Uterus (tissue), 3 donors: ENCODE measurements at regions not wholly inside any gene's neighbourhood (a gene's known extent, or its start where the extent isn't known, plus 50 kb on each side); places are given as distances from the start of the nearest gene placed in this dataset.

Experiments used
- DNase-seq, 2 donors: peaks; one replicate each; pipeline ENCODE4 v3.0.0-alpha.2; 2019 to 2020
- H3K27ac ChIP-seq, 2 donors: fragments of 200-600 bp; sonication (generic); 1 replicate in 1 of 2; 2 replicates in 1 of 2; pipeline ENCODE4 v1.5.1; 2016 to 2018
- H3K27me3 ChIP-seq, 2 donors: fragments of 200-600 bp; sonication (generic); one replicate each; pipeline ENCODE4 v1.5.1; 2018 to 2019; ENCODE audit warnings: control low read depth in 1 of 2
- H3K36me3 ChIP-seq, 2 donors: fragments of 200-600 bp; sonication (generic); one replicate each; pipeline ENCODE4 v1.5.1; 2019; ENCODE audit warnings: control low read depth in 1 of 2
- H3K4me1 ChIP-seq, 2 donors: fragments of 200-600 bp; sonication (generic); one replicate each; pipeline ENCODE4 v1.5.1; 2018 to 2019; ENCODE audit warnings: control low read depth in 1 of 2
- H3K4me3 ChIP-seq, 2 donors: fragments of 200-600 bp; sonication (generic); 1 replicate in 1 of 2; 2 replicates in 1 of 2; pipeline ENCODE4 v1.5.1; 2018 to 2019; ENCODE audit warnings: mild to moderate bottlenecking in 1 of 2
- H3K9me3 ChIP-seq, 2 donors: fragments of 200-600 bp; sonication (generic); one replicate each; pipeline ENCODE4 v1.5.1; 2019; ENCODE audit warnings: control low read depth in 1 of 2
- CTCF ChIP-seq, 4 experiments: fragments of 200-600 bp in 2 of 4; fragments of 450-650 bp in 2 of 4; sonication (generic) in 2 of 4; IDR thresholded peaks; one replicate each; pipeline ENCODE4 v1.5.1; 2016 to 2019; ENCODE audit warnings: antibody characterized with exemption in 4 of 4, mild to moderate bottlenecking in 2 of 4, moderate library complexity in 1 of 4
- POLR2A ChIP-seq, 2 donors: fragments of 450-650 bp; IDR thresholded peaks; one replicate each; pipeline ENCODE4 v1.6.1; 2016; ENCODE audit warnings: antibody characterized with exemption in 2 of 2, mild to moderate bottlenecking in 1 of 2, moderate library complexity in 1 of 2
- intact Hi-C: fragments of 100-400 bp; cut with DNase I; formaldehyde crosslinking; loops from one replicate; pipeline ENCODE4 v1.15.1; 2023; ENCODE audit warnings: low total_unique reads
- donor health status: DM: yes; HTN: yes; CAD: no.

- no peak for TF ChIP-seq POLR2A (IDR thresholded peaks at IDR 0.05)
- TF ChIP-seq CTCF (IDR thresholded peaks at IDR 0.05) = no peak
- no peak for DNase-seq
- no peaks in the 10 kb centered on the region for H3K36me3 ChIP-seq
- H3K27ac ChIP-seq = no peak overlapping the region
- H3K4me1 ChIP-seq = no peaks in the 10 kb centered on the region
- no peaks in the 10 kb centered on the region for H3K9me3 ChIP-seq
- intact Hi-C loops = no loop called here
- no peaks in the 10 kb centered on the region for H3K27me3 ChIP-seq
- no peak overlapping the region for H3K4me3 ChIP-seq
Measured at GRCh38 chr18:39345321-39345720, 1779.7 kb upstream of the CELF4 start.

GRCh38 chr18:39344487-39344886 is 1778.9 kb upstream of the CELF4 start:
- intact Hi-C loops = no loop called here
- Histone ChIP-seq H3K27ac (no peak overlapping the region), H3K27me3 (no peaks in the 10 kb centered on the region), H3K9me3 (no peaks in the 10 kb centered on the region), H3K4me3 (no peak overlapping the region), H3K4me1 (no peaks in the 10 kb centered on the region), H3K36me3 (no peaks in the 10 kb centered on the region)
- DNase-seq = no peak
- TF ChIP-seq POLR2A (IDR thresholded peaks at IDR 0.05) (no peak), CTCF (IDR thresholded peaks at IDR 0.05) (no peak)

GRCh38 chr18:39341129-39341528 is 1775.5 kb upstream of the CELF4 start:
- TF ChIP-seq CTCF (IDR thresholded peaks at IDR 0.05) = no peak
- no peak for TF ChIP-seq POLR2A (IDR thresholded peaks at IDR 0.05)
- no peaks in the 10 kb centered on the region for H3K27me3 ChIP-seq
- intact Hi-C loops = no loop called here
- H3K4me1 ChIP-seq = no peaks in the 10 kb centered on the region
- H3K4me3 ChIP-seq = no peak overlapping the region
- no peak for DNase-seq
- no peak overlapping the region for H3K27ac ChIP-seq
- no peaks in the 10 kb centered on the region for H3K36me3 ChIP-seq
- no peaks in the 10 kb centered on the region for H3K9me3 ChIP-seq

GRCh38 chr18:39340418-39340817 is 1774.8 kb upstream of the CELF4 start:
- TF ChIP-seq POLR2A (IDR thresholded peaks at IDR 0.05) (no peak), CTCF (IDR thresholded peaks at IDR 0.05) (no peak)
- Histone ChIP-seq H3K27ac (no peak overlapping the region), H3K4me1 (no peaks in the 10 kb centered on the region), H3K4me3 (no peak overlapping the region), H3K27me3 (no peaks in the 10 kb centered on the region), H3K9me3 (no peaks in the 10 kb centered on the region), H3K36me3 (no peaks in the 10 kb centered on the region)
- intact Hi-C loops = no loop called here
- DNase-seq = no peak

GRCh38 chr18:39329496-39330275 is 1764.1 kb upstream of the CELF4 start:
- Histone ChIP-seq H3K4me3 (no peak overlapping the region), H3K36me3 (no peaks in the 10 kb centered on the region), H3K9me3 (no peaks in the 10 kb centered on the region), H3K4me1 (no peaks in the 10 kb centered on the region), H3K27me3 (no peaks in the 10 kb centered on the region), H3K27ac (no peak overlapping the region)
- no peak for DNase-seq
- TF ChIP-seq POLR2A (IDR thresholded peaks at IDR 0.05) = no peak
- no peak for TF ChIP-seq CTCF (IDR thresholded peaks at IDR 0.05)
- intact Hi-C loops = no loop called here
